DLD1 (cell line): ENCODE measurements at regions not wholly inside any gene's neighbourhood (a gene's known extent, or its start where the extent isn't known, plus 50 kb on each side); places are given as distances from the start of the nearest gene placed in this dataset.
"Not testable (repeated sequence)": the region's sequence is repeated elsewhere in the genome, so short reads cannot be mapped to it uniquely, and the experiment has no call there.

Experiments
- in situ Hi-C: cut with HindIII; loops from 2 replicates; pipeline ENCODE4 v1.10.0; 2017; ENCODE audit warnings: low sequenced_read_pairs

GRCh38 chr5:124554746-124555578 is 191.5 kb downstream of the ZNF608 start:
- in situ Hi-C loops: no loop called here

- in situ Hi-C loops: no loop called here
Observed at GRCh38 chr5:124553911-124554310, 192.5 kb downstream of the ZNF608 start.

- in situ Hi-C loops: no loop called here
Observed at GRCh38 chr5:124552526-124552925, 193.9 kb downstream of the ZNF608 start.

GRCh38 chr5:124551939-124552279 is 194.5 kb downstream of the ZNF608 start:
- in situ Hi-C loops: no loop called here

- in situ Hi-C loops: no loop called here
Observed at GRCh38 chr5:124550731-124551130, 195.7 kb downstream of the ZNF608 start.

GRCh38 chr5:124549891-124550436 is 196.5 kb downstream of the ZNF608 start:
- in situ Hi-C loops: no loop called here

GRCh38 chr5:124546643-124547042 is 199.8 kb downstream of the ZNF608 start:
- in situ Hi-C loops: no loop called here

- in situ Hi-C loops: no loop called here
Observed at GRCh38 chr5:124544366-124545055, 201.9 kb downstream of the ZNF608 start.

GRCh38 chr5:124538931-124539330 is 207.5 kb downstream of the ZNF608 start:
- in situ Hi-C loops: no loop called here

GRCh38 chr5:124538191-124538590 is 208.2 kb downstream of the ZNF608 start:
- in situ Hi-C loops: no loop called here

GRCh38 chr5:124537522-124537921 is 208.9 kb downstream of the ZNF608 start:
- in situ Hi-C loops: no loop called here

GRCh38 chr5:124537107-124537506 is 209.3 kb downstream of the ZNF608 start:
- in situ Hi-C loops: no loop called here

- in situ Hi-C loops: no loop called here
Observed at GRCh38 chr5:124536333-124536732, 210.1 kb downstream of the ZNF608 start.

GRCh38 chr5:124530916-124531315 is 215.5 kb downstream of the ZNF608 start:
- in situ Hi-C loops: no loop called here

- in situ Hi-C loops: no loop called here
Observed at GRCh38 chr5:124528838-124529237, 217.6 kb downstream of the ZNF608 start.

- in situ Hi-C loops: no loop called here
Observed at GRCh38 chr5:124527220-124527991, 219.0 kb downstream of the ZNF608 start.

GRCh38 chr5:124526079-124526478 is 220.4 kb downstream of the ZNF608 start:
- in situ Hi-C loops: not testable (repeated sequence)

GRCh38 chr5:124524552-124525232 is 221.7 kb downstream of the ZNF608 start:
- in situ Hi-C loops: no loop called here

GRCh38 chr5:124523897-124524296 is 222.5 kb downstream of the ZNF608 start:
- in situ Hi-C loops: no loop called here

GRCh38 chr5:124522992-124523391 is 223.4 kb downstream of the ZNF608 start:
- in situ Hi-C loops: no loop called here
